OCI-LY3 (cell line): ENCODE measurements at regions not wholly inside any gene's neighbourhood (a gene's known extent, or its start where the extent isn't known, plus 50 kb on each side); places are given as distances from the start of the nearest gene placed in this dataset.

Experiments used
- CTCF ChIP-seq: fragments of 200-600, 300-600 bp; sonication (generic); IDR thresholded peaks from 2 replicates; pipeline ENCODE4 v1.5.1; 2014; ENCODE audit warnings: antibody characterized with exemption, low read length, low read depth
- EZH2phosphoT487 ChIP-seq: fragments of 200-600 bp; shearing (Covaris generic); IDR thresholded peaks from 2 replicates; pipeline ENCODE4 v1.6.1; 2018; ENCODE audit warnings: antibody characterized with exemption, mixed run types, low read depth

DNA sequence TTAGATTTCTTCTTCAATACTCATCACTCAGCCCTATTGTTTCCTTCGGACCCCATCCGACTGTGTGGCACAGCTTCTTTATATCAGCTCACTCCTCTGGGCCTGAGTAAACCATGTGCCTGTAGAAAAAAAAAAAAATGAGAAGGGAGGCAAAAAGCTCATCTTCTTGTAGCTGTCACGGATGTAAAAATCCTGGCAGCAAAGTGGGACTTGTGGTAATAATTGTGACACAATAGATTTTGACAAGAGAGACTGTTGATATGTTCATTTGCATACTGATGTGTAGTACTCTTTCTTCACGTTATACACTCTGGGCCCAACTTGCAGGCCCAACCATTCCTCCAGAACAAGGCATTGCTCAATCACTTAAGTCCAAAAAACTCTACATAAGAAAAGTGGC, 270.0 kb upstream of the SMIM21 start:
- TF ChIP-seq CTCF = no peak
- TF ChIP-seq EZH2phosphoT487 = no peak
